Stimulated activated CD8-positive, alpha-beta memory T cell treated with anti-CD3 and anti-CD28 coated beads, Interleukin-7, amount 100 ng/mL, for 4 hours (primary cell): ENCODE measurements at regions not wholly inside any gene's neighbourhood (a gene's known extent, or its start where the extent isn't known, plus 50 kb on each side); places are given as distances from the start of the nearest gene placed in this dataset.

Experiments used
- DNase-seq, 2 donors: peaks; one replicate each; pipeline ENCODE4 v3.0.0-alpha.2; 2020; ENCODE audit warnings: low read depth in 2 of 2

GRCh38 chr5:148708854-148709253, 54.5 kb upstream of the HTR4 start:
- DNase-seq = no peak

GRCh38 chr5:148711961-148712360, 57.6 kb upstream of the HTR4 start:
- DNase-seq = no peak

- DNase-seq = no peak
Observed at GRCh38 chr5:148713735-148714508, 59.6 kb upstream of the HTR4 start.

- DNase-seq = no peak
Observed at GRCh38 chr5:148716716-148717115, 62.4 kb upstream of the HTR4 start.

GRCh38 chr5:148717668-148718067, 63.3 kb upstream of the HTR4 start:
- no peak for DNase-seq

- no peak for DNase-seq
Observed at GRCh38 chr5:148719605-148720004, 65.3 kb upstream of the HTR4 start.

- DNase-seq = no peak
Observed at GRCh38 chr5:148720257-148720656, 65.9 kb upstream of the HTR4 start.

GRCh38 chr5:148723143-148723542, 68.8 kb upstream of the HTR4 start:
- no peak for DNase-seq

GRCh38 chr5:148725675-148726074, 71.3 kb upstream of the HTR4 start:
- no peak for DNase-seq

- DNase-seq = no peak
Observed at GRCh38 chr5:148729182-148729581, 74.9 kb upstream of the HTR4 start.

- no peak for DNase-seq
Observed at GRCh38 chr5:148730270-148730669, 75.9 kb upstream of the HTR4 start.

- DNase-seq = peak; percentile 19 to 44
Observed at GRCh38 chr5:148730942-148731898, 76.9 kb upstream of the HTR4 start.

GRCh38 chr5:148732692-148733091, 78.4 kb upstream of the HTR4 start:
- no peak for DNase-seq

GRCh38 chr5:148733601-148734438, 79.5 kb upstream of the HTR4 start:
- DNase-seq = peak; percentile 43 to 45

- DNase-seq = no peak
Observed at GRCh38 chr5:148734518-148734917, 80.2 kb upstream of the HTR4 start.

- no peak for DNase-seq
Observed at GRCh38 chr5:148735301-148735835, 81.0 kb upstream of the HTR4 start.

GRCh38 chr5:148739023-148739422, 84.7 kb upstream of the HTR4 start:
- no peak for DNase-seq

- no peak for DNase-seq
Observed at GRCh38 chr5:148739524-148739923, 85.2 kb upstream of the HTR4 start.

GRCh38 chr5:148740079-148740858, 85.9 kb upstream of the HTR4 start:
- DNase-seq = no peak

- DNase-seq = no peak
Observed at GRCh38 chr5:148740966-148741742, 85.3 kb upstream of the ADRB2 start.
